Activated naive CD8-positive, alpha-beta T cell treated with anti-CD3 and anti-CD28 coated beads, Interleukin-2, amount 10 ng/mL, durations not matched to agents 7 days and 5 days (primary cell): ENCODE measurements at regions not wholly inside any gene's neighbourhood (a gene's known extent, or its start where the extent isn't known, plus 50 kb on each side); places are given as distances from the start of the nearest gene placed in this dataset.
"Not testable (repeated sequence)": the region's sequence is repeated elsewhere in the genome, so short reads cannot be mapped to it uniquely, and the experiment has no call there.

ENCODE experiments used
- ATAC-seq: fragments of 150-1000 bp; cut with Tn5 transposase; one replicate; pipeline ENCODE4 v1.10.0; 2021; ENCODE audit warnings: low read depth, moderate library complexity
- POLR2A ChIA-PET: fragments of 350-600 bp; sonication (Branson Sonifier 250); formaldehyde crosslinking; loops from one replicate; lab custom pipeline; 2021; ENCODE audit warnings: antibody characterized with exemption; lab: Charles Lee
- DNase-seq: peaks from one replicate; pipeline ENCODE4 v3.0.0; 2021
- H3K27ac Mint-ChIP-seq: one replicate; pipeline ENCODE4 v1.8.0; 2022; ENCODE audit warnings: mild to moderate bottlenecking, mixed read lengths
- H3K27me3 Mint-ChIP-seq: one replicate; pipeline ENCODE4 v1.8.0; 2022; ENCODE audit warnings: mild to moderate bottlenecking, moderate library complexity, mixed read lengths
- H3K36me3 Mint-ChIP-seq: one replicate; pipeline ENCODE4 v1.8.0; 2021; ENCODE audit warnings: mild to moderate bottlenecking, mixed read lengths
- H3K4me1 Mint-ChIP-seq: one replicate; pipeline ENCODE4 v1.8.0; 2021; ENCODE audit warnings: mixed read lengths
- H3K4me3 Mint-ChIP-seq: one replicate; pipeline ENCODE4 v1.8.0; 2022; ENCODE audit warnings: mild to moderate bottlenecking, moderate library complexity, mixed read lengths
- H3K9me3 Mint-ChIP-seq: one replicate; pipeline ENCODE4 v1.8.0; 2021; ENCODE audit warnings: mixed read lengths

GRCh38 chr16:25637236-25637635 lies 54.5 kb upstream of the HS3ST4 start:
- Mint-ChIP-seq H3K27ac (no peak overlapping the region), H3K9me3 (no peaks in the 10 kb centered on the region), H3K36me3 (no peaks in the 10 kb centered on the region), H3K4me3 (no peak overlapping the region), H3K4me1 (no peaks in the 10 kb centered on the region), H3K27me3 (no peaks in the 10 kb centered on the region)
- POLR2A ChIA-PET, result no interaction called here
- ATAC-seq, result no peak
- no peak for DNase-seq

GRCh38 chr16:25636662-25637061 lies 55.1 kb upstream of the HS3ST4 start:
- no peaks in the 10 kb centered on the region for H3K9me3 Mint-ChIP-seq
- DNase-seq, result no peak
- POLR2A ChIA-PET, result interaction anchor here (0.6 kb wide), 1 partner anchor 483 kb away, joined by 3 read pairs; no protein-coding TSS in a partner anchor
- H3K36me3 Mint-ChIP-seq, result no peaks in the 10 kb centered on the region
- no peak for ATAC-seq
- H3K4me1 Mint-ChIP-seq, result no peaks in the 10 kb centered on the region
- H3K27me3 Mint-ChIP-seq, result no peaks in the 10 kb centered on the region
- H3K27ac Mint-ChIP-seq, result no peak overlapping the region
- no peak overlapping the region for H3K4me3 Mint-ChIP-seq

- no peaks in the 10 kb centered on the region for H3K36me3 Mint-ChIP-seq
- DNase-seq (no peak), ATAC-seq (no peak)
- H3K27me3 Mint-ChIP-seq, result no peaks in the 10 kb centered on the region
- POLR2A ChIA-PET, result no interaction called here
- no peak overlapping the region for H3K4me3 Mint-ChIP-seq
- H3K27ac Mint-ChIP-seq, result no peak overlapping the region
- H3K9me3 Mint-ChIP-seq, result no peaks in the 10 kb centered on the region
- H3K4me1 Mint-ChIP-seq, result no peaks in the 10 kb centered on the region
These were observed 56.3 kb upstream of the HS3ST4 start for GRCh38 chr16:25635454-25635853.

- DNase-seq, result no peak
- no peak for ATAC-seq
- H3K27ac Mint-ChIP-seq, result no peak overlapping the region
- no peaks in the 10 kb centered on the region for H3K27me3 Mint-ChIP-seq
- peaks cover 2% of the 10 kb centered on the region for H3K9me3 Mint-ChIP-seq
- no peaks in the 10 kb centered on the region for H3K4me1 Mint-ChIP-seq
- H3K4me3 Mint-ChIP-seq, result no peak overlapping the region
- no peaks in the 10 kb centered on the region for H3K36me3 Mint-ChIP-seq
- POLR2A ChIA-PET, result no interaction called here
These were observed 58.2 kb upstream of the HS3ST4 start for GRCh38 chr16:25633549-25633948.

GRCh38 chr16:25628766-25629165 lies 63.0 kb upstream of the HS3ST4 start:
- no peaks in the 10 kb centered on the region for H3K27me3 Mint-ChIP-seq
- H3K9me3 Mint-ChIP-seq, result peaks cover 2% of the 10 kb centered on the region
- H3K4me1 Mint-ChIP-seq, result no peaks in the 10 kb centered on the region
- DNase-seq (no peak), ATAC-seq (no peak)
- POLR2A ChIA-PET, result interaction anchor here (0.7 kb wide), 1 partner anchor 623 kb away, joined by 4 read pairs; no protein-coding TSS in a partner anchor
- no peak overlapping the region for H3K4me3 Mint-ChIP-seq
- H3K36me3 Mint-ChIP-seq, result no peaks in the 10 kb centered on the region
- no peak overlapping the region for H3K27ac Mint-ChIP-seq

GRCh38 chr16:25627641-25628040 lies 64.1 kb upstream of the HS3ST4 start:
- Mint-ChIP-seq H3K27me3 (no peaks in the 10 kb centered on the region), H3K36me3 (no peaks in the 10 kb centered on the region), H3K4me3 (no peak overlapping the region), H3K9me3 (peaks cover 2% of the 10 kb centered on the region), H3K27ac (no peak overlapping the region), H3K4me1 (no peaks in the 10 kb centered on the region)
- ATAC-seq, result no peak
- no peak for DNase-seq
- POLR2A ChIA-PET, result no interaction called here

GRCh38 chr16:25626172-25626571 lies 65.6 kb upstream of the HS3ST4 start:
- Mint-ChIP-seq H3K27me3 (no peaks in the 10 kb centered on the region), H3K4me3 (no peak overlapping the region), H3K4me1 (no peaks in the 10 kb centered on the region), H3K9me3 (peaks cover 2% of the 10 kb centered on the region), H3K27ac (no peak overlapping the region), H3K36me3 (no peaks in the 10 kb centered on the region)
- ATAC-seq (no peak), DNase-seq (no peak)
- POLR2A ChIA-PET, result no interaction called here

GRCh38 chr16:25625620-25626019 lies 66.1 kb upstream of the HS3ST4 start:
- DNase-seq (no peak), ATAC-seq (no peak)
- no peak overlapping the region for H3K4me3 Mint-ChIP-seq
- no peaks in the 10 kb centered on the region for H3K36me3 Mint-ChIP-seq
- POLR2A ChIA-PET, result no interaction called here
- no peaks in the 10 kb centered on the region for H3K4me1 Mint-ChIP-seq
- no peaks in the 10 kb centered on the region for H3K27me3 Mint-ChIP-seq
- peaks cover 2% of the 10 kb centered on the region for H3K9me3 Mint-ChIP-seq
- H3K27ac Mint-ChIP-seq, result no peak overlapping the region

GRCh38 chr16:25614716-25615265 lies 77.0 kb upstream of the HS3ST4 start:
- DNase-seq (no peak), ATAC-seq (no peak)
- Mint-ChIP-seq H3K27me3 (no peaks in the 10 kb centered on the region), H3K36me3 (no peaks in the 10 kb centered on the region), H3K4me3 (no peak overlapping the region), H3K4me1 (no peaks in the 10 kb centered on the region), H3K27ac (no peak overlapping the region), H3K9me3 (no peaks in the 10 kb centered on the region)
- POLR2A ChIA-PET, result no interaction called here

- H3K27ac Mint-ChIP-seq, result no peak overlapping the region
- H3K36me3 Mint-ChIP-seq, result no peaks in the 10 kb centered on the region
- no peak for DNase-seq
- H3K27me3 Mint-ChIP-seq, result no peaks in the 10 kb centered on the region
- no peak for ATAC-seq
- H3K9me3 Mint-ChIP-seq, result no peaks in the 10 kb centered on the region
- no peaks in the 10 kb centered on the region for H3K4me1 Mint-ChIP-seq
- H3K4me3 Mint-ChIP-seq, result no peak overlapping the region
- POLR2A ChIA-PET, result no interaction called here
These were observed 77.8 kb upstream of the HS3ST4 start for GRCh38 chr16:25613931-25614330.

GRCh38 chr16:25608002-25608401 lies 83.8 kb upstream of the HS3ST4 start:
- Mint-ChIP-seq H3K9me3 (no peaks in the 10 kb centered on the region), H3K4me3 (no peak overlapping the region), H3K27me3 (no peaks in the 10 kb centered on the region), H3K4me1 (no peaks in the 10 kb centered on the region), H3K27ac (no peak overlapping the region), H3K36me3 (no peaks in the 10 kb centered on the region)
- no peak for DNase-seq
- no peak for ATAC-seq
- POLR2A ChIA-PET, result no interaction called here

- ATAC-seq, result no peak
- Mint-ChIP-seq H3K27ac (no peak overlapping the region), H3K27me3 (no peaks in the 10 kb centered on the region), H3K36me3 (no peaks in the 10 kb centered on the region), H3K4me3 (no peak overlapping the region), H3K4me1 (no peaks in the 10 kb centered on the region), H3K9me3 (no peaks in the 10 kb centered on the region)
- POLR2A ChIA-PET, result no interaction called here
- no peak for DNase-seq
These were observed 85.7 kb upstream of the HS3ST4 start for GRCh38 chr16:25606069-25606468.

GRCh38 chr16:25605381-25605780 lies 86.4 kb upstream of the HS3ST4 start:
- H3K9me3 Mint-ChIP-seq, result no peaks in the 10 kb centered on the region
- H3K27me3 Mint-ChIP-seq, result no peaks in the 10 kb centered on the region
- no peak overlapping the region for H3K27ac Mint-ChIP-seq
- H3K4me1 Mint-ChIP-seq, result no peaks in the 10 kb centered on the region
- POLR2A ChIA-PET, result no interaction called here
- DNase-seq (no peak), ATAC-seq (no peak)
- H3K36me3 Mint-ChIP-seq, result no peaks in the 10 kb centered on the region
- no peak overlapping the region for H3K4me3 Mint-ChIP-seq

GRCh38 chr16:25601306-25601705 lies 90.5 kb upstream of the HS3ST4 start:
- H3K9me3 Mint-ChIP-seq, H3K4me1 Mint-ChIP-seq, H3K36me3 Mint-ChIP-seq, H3K27ac Mint-ChIP-seq, DNase-seq, H3K4me3 Mint-ChIP-seq, H3K27me3 Mint-ChIP-seq, POLR2A ChIA-PET, ATAC-seq: not testable (repeated sequence)

- Mint-ChIP-seq H3K4me3 (no peak overlapping the region), H3K36me3 (no peaks in the 10 kb centered on the region), H3K4me1 (no peaks in the 10 kb centered on the region), H3K9me3 (no peaks in the 10 kb centered on the region), H3K27me3 (no peaks in the 10 kb centered on the region), H3K27ac (no peak overlapping the region)
- ATAC-seq (no peak), DNase-seq (no peak)
- POLR2A ChIA-PET, result no interaction called here
These were observed 95.6 kb upstream of the HS3ST4 start for GRCh38 chr16:25596194-25596593.
